PC-3 (cell line): ENCODE measurements at regions not wholly inside any gene's neighbourhood (a gene's known extent, or its start where the extent isn't known, plus 50 kb on each side); places are given as distances from the start of the nearest gene placed in this dataset.
"Not testable (repeated sequence)": the region's sequence is repeated elsewhere in the genome, so short reads cannot be mapped to it uniquely, and the experiment has no call there.

ENCODE experiments used
- ATAC-seq: fragments of 200-7000 bp; cut with Tn5 transposase; 2 replicates; pipeline ENCODE4 v1.9.1; 2020; ENCODE audit warnings: mild to moderate bottlenecking, moderate library complexity
- BruUV-seq: library from RNA; stranded (reverse); fragments of 400-500 nt; replicated peaks from 2 replicates; lab custom pipeline; 2021; lab: Mats Ljungman, UMichigan
- CTCF ChIA-PET: fragments of 300-600 bp; sonication (Branson Sonifier 250); formaldehyde crosslinking; loops from one replicate; lab custom pipeline; 2022; ENCODE audit warnings: antibody characterized with exemption; lab: Charles Lee
- POLR2A ChIA-PET: fragments of 300-600 bp; sonication (Branson Sonifier 250); formaldehyde crosslinking; loops from one replicate; lab custom pipeline; 2022; ENCODE audit warnings: antibody characterized with exemption; ENCODE audit not compliant: unreplicated experiment; lab: Charles Lee
- DNase-seq: peaks from one replicate; pipeline ENCODE4 v3.0.0-alpha.2; 2015
- H2AFZ ChIP-seq: fragments of 300-600 bp; sonication (generic); 2 replicates; pipeline ENCODE4 v1.6.0; 2016; ENCODE audit warnings: antibody characterized with exemption, low read length
- H3F3A ChIP-seq: fragments of 300-600 bp; sonication (generic); one replicate; pipeline ENCODE4 v1.6.0; 2017; ENCODE audit warnings: antibody characterized with exemption, low read length, control low read depth, mild to moderate bottlenecking; ENCODE audit not compliant: unreplicated experiment
- H3K27ac ChIP-seq: fragments of 300-600 bp; sonication (generic); 2 replicates; pipeline ENCODE4 v1.5.1; 2016; ENCODE audit warnings: mild to moderate bottlenecking, low read length
- H3K27me3 ChIP-seq: fragments of 300-600 bp; sonication (generic); 2 replicates; pipeline ENCODE4 v1.6.1; 2016; ENCODE audit warnings: low read length, mixed read lengths
- H3K36me3 ChIP-seq: fragments of 300-600 bp; sonication (generic); 2 replicates; pipeline ENCODE4 v1.6.1; 2016; ENCODE audit warnings: low read depth, mixed run types, low read length, mixed read lengths
- H3K4me1 ChIP-seq: fragments of 300-600 bp; sonication (generic); 2 replicates; pipeline ENCODE4 v1.5.1; 2016; ENCODE audit warnings: low read length; ENCODE audit not compliant: insufficient read depth
- H3K4me2 ChIP-seq: fragments of 300-600 bp; sonication (generic); 2 replicates; pipeline ENCODE4 v1.6.0; 2016; ENCODE audit warnings: low read length
- H3K4me3 ChIP-seq: fragments of 300-600 bp; sonication (generic); 2 replicates; pipeline ENCODE4 v1.5.1; 2016; ENCODE audit warnings: mild to moderate bottlenecking, low read length, mixed read lengths
- H3K79me2 ChIP-seq: fragments of 300-600 bp; sonication (generic); 2 replicates; pipeline ENCODE4 v1.6.1; 2017; ENCODE audit warnings: low read length, mixed read lengths
- H3K9ac ChIP-seq: fragments of 300-600 bp; sonication (generic); 2 replicates; pipeline ENCODE4 v1.6.0; 2016; ENCODE audit warnings: mild to moderate bottlenecking, low read length
- H3K9me2 ChIP-seq: fragments of 300-600 bp; sonication (generic); replicated peaks from 2 replicates; pipeline ENCODE4 v1.6.1; 2016; ENCODE audit warnings: mixed run types, low read length, mixed read lengths
- H3K9me3 ChIP-seq: fragments of 300-600 bp; sonication (generic); 2 replicates; pipeline ENCODE4 v1.6.1; 2016; ENCODE audit warnings: low read length, mixed read lengths
- H4K20me1 ChIP-seq: fragments of 300-600 bp; sonication (generic); 2 replicates; pipeline ENCODE4 v1.6.1; 2016; ENCODE audit warnings: low read length, mixed read lengths
- CTCF ChIP-seq: fragments of 300-600 bp; sonication (generic); conservative IDR thresholded peaks from 2 replicates; pipeline ENCODE4 v1.5.1; 2017; ENCODE audit warnings: antibody characterized with exemption, low read depth, mild to moderate bottlenecking, low read length
- EZH2 ChIP-seq: fragments of 300-600 bp; sonication (generic); IDR thresholded peaks from one replicate; pipeline ENCODE4 v1.6.1; 2017; ENCODE audit warnings: antibody characterized with exemption, mild to moderate bottlenecking, low read length; ENCODE audit not compliant: unreplicated experiment
- EZH2phosphoT487 ChIP-seq: fragments of 300-600 bp; sonication (generic); IDR thresholded peaks from 2 replicates; pipeline ENCODE4 v1.6.1; 2018; ENCODE audit warnings: mild to moderate bottlenecking, antibody characterized with exemption, low read length, borderline replicate concordance
- intact Hi-C: fragments of 100-400 bp; cut with micrococcal nuclease; formaldehyde crosslinking; loops from 2 replicates; pipeline ENCODE4 v1.9.0; 2023

- Histone ChIP-seq H3K27me3 (no peaks in the 10 kb centered on the region), H4K20me1 (no peaks in the 10 kb centered on the region), H2AFZ (no peak overlapping the region), H3K79me2 (no peaks in the 10 kb centered on the region), H3K9me2 (no peaks in the 10 kb centered on the region), H3K4me3 (no peak overlapping the region), H3K27ac (no peak overlapping the region), H3K4me2 (no peak overlapping the region), H3F3A (no peaks in the 10 kb centered on the region), H3K4me1 (no peaks in the 10 kb centered on the region), H3K36me3 (no peaks in the 10 kb centered on the region), H3K9me3 (no peaks in the 10 kb centered on the region), H3K9ac (no peak overlapping the region)
- TF ChIP-seq CTCF (no peak), EZH2 (no peak), EZH2phosphoT487 (no peak)
- no peak for DNase-seq
- no peak for ATAC-seq
- intact Hi-C loops = no loop called here
- POLR2A ChIA-PET = no interaction called here
- no TSS peak for BruUV-seq
- CTCF ChIA-PET = no interaction called here
Measured at GRCh38 chr9:30534455-30534854, 1850.0 kb upstream of the ACO1 start.

GRCh38 chr9:30534896-30535295 is 1849.5 kb upstream of the ACO1 start:
- Histone ChIP-seq H3K27me3 (no peaks in the 10 kb centered on the region), H3F3A (no peaks in the 10 kb centered on the region), H2AFZ (no peak overlapping the region), H4K20me1 (no peaks in the 10 kb centered on the region), H3K36me3 (no peaks in the 10 kb centered on the region), H3K27ac (no peak overlapping the region), H3K9ac (no peak overlapping the region), H3K4me3 (no peak overlapping the region), H3K4me2 (no peak overlapping the region), H3K79me2 (no peaks in the 10 kb centered on the region), H3K9me2 (no peaks in the 10 kb centered on the region), H3K9me3 (no peaks in the 10 kb centered on the region), H3K4me1 (no peaks in the 10 kb centered on the region)
- ATAC-seq = no peak
- ChIA-PET CTCF (no interaction called here), POLR2A (no interaction called here)
- no peak for DNase-seq
- TF ChIP-seq CTCF = no peak
- TF ChIP-seq EZH2phosphoT487 = no peak
- TF ChIP-seq EZH2 = no peak
- BruUV-seq = no TSS peak
- intact Hi-C loops = no loop called here

GRCh38 chr9:30536494-30536893 is 1847.9 kb upstream of the ACO1 start:
- no TSS peak for BruUV-seq
- no peaks in the 10 kb centered on the region for H3K36me3 ChIP-seq
- H3K27ac ChIP-seq = no peak overlapping the region
- H3F3A ChIP-seq = no peaks in the 10 kb centered on the region
- no peak overlapping the region for H3K4me3 ChIP-seq
- no peaks in the 10 kb centered on the region for H3K4me1 ChIP-seq
- no peaks in the 10 kb centered on the region for H3K9me3 ChIP-seq
- H3K4me2 ChIP-seq = no peak overlapping the region
- ChIA-PET CTCF (no interaction called here), POLR2A (no interaction called here)
- TF ChIP-seq CTCF = no peak
- no peak for TF ChIP-seq EZH2
- no peak for TF ChIP-seq EZH2phosphoT487
- DNase-seq = no peak
- no peaks in the 10 kb centered on the region for H3K79me2 ChIP-seq
- intact Hi-C loops = no loop called here
- no peak for ATAC-seq
- no peaks in the 10 kb centered on the region for H3K9me2 ChIP-seq
- H4K20me1 ChIP-seq = no peaks in the 10 kb centered on the region
- no peaks in the 10 kb centered on the region for H3K27me3 ChIP-seq
- H2AFZ ChIP-seq = no peak overlapping the region
- no peak overlapping the region for H3K9ac ChIP-seq

GRCh38 chr9:30539696-30540095 is 1844.7 kb upstream of the ACO1 start:
- H3K36me3 ChIP-seq, POLR2A ChIA-PET, intact Hi-C loops, H2AFZ ChIP-seq, BruUV-seq, H3F3A ChIP-seq, H3K4me2 ChIP-seq, H3K9me3 ChIP-seq, H3K9me2 ChIP-seq, H3K9ac ChIP-seq, H3K4me1 ChIP-seq, CTCF ChIA-PET, H4K20me1 ChIP-seq, ATAC-seq, H3K27ac ChIP-seq, DNase-seq, H3K27me3 ChIP-seq, H3K4me3 ChIP-seq, H3K79me2 ChIP-seq: not testable (repeated sequence)
